Astrocyte (in vitro differentiated cells and primary cell): ENCODE measurements at regions not wholly inside any gene's neighbourhood (a gene's known extent, or its start where the extent isn't known, plus 50 kb on each side); places are given as distances from the start of the nearest gene placed in this dataset.

Experiments
- DNase-seq: peaks from one replicate; pipeline ENCODE4 v3.0.0-alpha.2; 2010; ENCODE audit warnings: low read depth
- FAIRE-seq: peaks from 2 replicates; lab custom pipeline; 2011; peaks lifted over from hg19 to GRCh38; lab: Jason Lieb, UNC
- H2AFZ ChIP-seq: 2 replicates; pipeline ENCODE4 v1.6.0; 2012; ENCODE audit warnings: low read depth, low read length, inconsistent platforms
- H3K27ac ChIP-seq: 2 replicates; pipeline ENCODE4 v1.5.1; 2011; ENCODE audit warnings: low read depth, low read length, inconsistent platforms
- H3K27me3 ChIP-seq: 2 replicates; pipeline ENCODE4 v1.6.0; 2011; ENCODE audit warnings: low read length, inconsistent platforms; ENCODE audit not compliant: insufficient read depth
- H3K36me3 ChIP-seq: 2 replicates; pipeline ENCODE4 v1.5.1; 2011; ENCODE audit warnings: low read length, inconsistent platforms; ENCODE audit not compliant: insufficient read depth
- H3K4me1 ChIP-seq: 2 replicates; pipeline ENCODE4 v1.5.1; 2011; ENCODE audit warnings: low read length, inconsistent platforms; ENCODE audit not compliant: insufficient read depth
- H3K4me2 ChIP-seq: 2 replicates; pipeline ENCODE4 v1.6.0; 2012; ENCODE audit warnings: low read length, inconsistent platforms
- H3K4me3 ChIP-seq: 2 replicates; pipeline ENCODE4 v1.5.1; 2011; ENCODE audit warnings: low read depth, mild to moderate bottlenecking, low read length, inconsistent platforms; ENCODE audit not compliant: insufficient read depth
- H3K79me2 ChIP-seq: 2 replicates; pipeline ENCODE4 v1.6.0; 2012; ENCODE audit warnings: mild to moderate bottlenecking, low read length, inconsistent platforms; ENCODE audit not compliant: insufficient read depth
- H3K9ac ChIP-seq: 2 replicates; pipeline ENCODE4 v1.6.0; 2012; ENCODE audit warnings: mild to moderate bottlenecking, low read length, inconsistent platforms
- H3K9me3 ChIP-seq: 2 replicates; pipeline ENCODE4 v1.5.1; 2012; ENCODE audit warnings: low read depth, mild to moderate bottlenecking, low read length, inconsistent platforms; ENCODE audit not compliant: insufficient read depth
- H4K20me1 ChIP-seq: 2 replicates; pipeline ENCODE4 v1.6.0; 2012; ENCODE audit warnings: low read length, inconsistent platforms; ENCODE audit not compliant: insufficient read depth
- H3K27ac Mint-ChIP-seq: one replicate; pipeline ENCODE4 v1.8.0; 2021; ENCODE audit warnings: mild to moderate bottlenecking, mixed read lengths; ENCODE audit not compliant: unreplicated experiment
- H3K27me3 Mint-ChIP-seq: one replicate; pipeline ENCODE4 v1.8.0; 2021; ENCODE audit warnings: low read depth, mixed read lengths; ENCODE audit not compliant: unreplicated experiment
- H3K36me3 Mint-ChIP-seq: one replicate; pipeline ENCODE4 v1.8.0; 2021; ENCODE audit warnings: low read depth, mixed read lengths; ENCODE audit not compliant: unreplicated experiment
- H3K4me1 Mint-ChIP-seq: one replicate; pipeline ENCODE4 v1.8.0; 2021; ENCODE audit warnings: low read depth, mixed read lengths; ENCODE audit not compliant: unreplicated experiment
- H3K4me3 Mint-ChIP-seq: one replicate; pipeline ENCODE4 v1.8.0; 2021; ENCODE audit warnings: mild to moderate bottlenecking, moderate library complexity, mixed read lengths; ENCODE audit not compliant: unreplicated experiment
- H3K9me3 Mint-ChIP-seq: one replicate; pipeline ENCODE4 v1.8.0; 2021; ENCODE audit warnings: mild to moderate bottlenecking, mixed read lengths; ENCODE audit not compliant: unreplicated experiment
- EZH2 ChIP-seq: IDR thresholded peaks from 2 replicates; pipeline ENCODE4 v1.6.1; 2012; ENCODE audit warnings: mild to moderate bottlenecking, low read length, inconsistent platforms; ENCODE audit not compliant: insufficient read depth
- TF ChIP-seq, protein P1 (sequence below): IDR thresholded peaks from 2 replicates; pipeline ENCODE4 v1.5.1; 2011; ENCODE audit warnings: low read depth, mild to moderate bottlenecking, inconsistent platforms, low read length, moderate library complexity; ENCODE audit not compliant: insufficient read depth

DNA sequence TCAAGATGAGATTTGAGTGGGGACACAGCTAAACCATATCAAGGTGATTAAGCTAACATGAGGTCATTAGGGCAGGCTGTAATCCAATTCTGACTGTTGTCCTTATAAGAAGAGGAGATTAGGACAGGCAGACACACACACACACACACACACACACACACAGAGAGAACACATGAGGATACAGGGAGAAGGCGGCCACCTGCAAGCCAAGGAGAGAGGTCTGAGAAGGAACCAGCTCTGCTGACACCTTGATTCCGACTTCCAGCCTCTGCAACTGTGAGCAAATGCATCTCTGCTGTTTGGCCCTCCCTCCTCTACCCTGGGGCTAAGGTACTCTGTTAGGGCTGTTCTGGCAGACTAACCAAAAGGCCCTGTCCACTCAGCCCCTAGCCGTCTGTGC is 112.5 kb upstream of the GSC start:
- Mint-ChIP-seq H3K4me1 (no peaks in the 10 kb centered on the region), H3K27ac (no peak overlapping the region), H3K36me3 (no peaks in the 10 kb centered on the region), H3K27me3 (peaks cover 34% of the 10 kb centered on the region), H3K4me3 (no peak overlapping the region), H3K9me3 (peaks cover 2% of the 10 kb centered on the region)
- Histone ChIP-seq H3K36me3 (no peaks in the 10 kb centered on the region), H3K4me3 (no peak overlapping the region), H3K9ac (no peak overlapping the region), H3K9me3 (no peaks in the 10 kb centered on the region), H3K4me2 (no peak overlapping the region), H3K27ac (no peak overlapping the region), H4K20me1 (no peaks in the 10 kb centered on the region), H3K27me3 (no peaks in the 10 kb centered on the region), H3K4me1 (no peaks in the 10 kb centered on the region), H2AFZ (no peak overlapping the region), H3K79me2 (no peaks in the 10 kb centered on the region)
- TF ChIP-seq, protein P1, sequence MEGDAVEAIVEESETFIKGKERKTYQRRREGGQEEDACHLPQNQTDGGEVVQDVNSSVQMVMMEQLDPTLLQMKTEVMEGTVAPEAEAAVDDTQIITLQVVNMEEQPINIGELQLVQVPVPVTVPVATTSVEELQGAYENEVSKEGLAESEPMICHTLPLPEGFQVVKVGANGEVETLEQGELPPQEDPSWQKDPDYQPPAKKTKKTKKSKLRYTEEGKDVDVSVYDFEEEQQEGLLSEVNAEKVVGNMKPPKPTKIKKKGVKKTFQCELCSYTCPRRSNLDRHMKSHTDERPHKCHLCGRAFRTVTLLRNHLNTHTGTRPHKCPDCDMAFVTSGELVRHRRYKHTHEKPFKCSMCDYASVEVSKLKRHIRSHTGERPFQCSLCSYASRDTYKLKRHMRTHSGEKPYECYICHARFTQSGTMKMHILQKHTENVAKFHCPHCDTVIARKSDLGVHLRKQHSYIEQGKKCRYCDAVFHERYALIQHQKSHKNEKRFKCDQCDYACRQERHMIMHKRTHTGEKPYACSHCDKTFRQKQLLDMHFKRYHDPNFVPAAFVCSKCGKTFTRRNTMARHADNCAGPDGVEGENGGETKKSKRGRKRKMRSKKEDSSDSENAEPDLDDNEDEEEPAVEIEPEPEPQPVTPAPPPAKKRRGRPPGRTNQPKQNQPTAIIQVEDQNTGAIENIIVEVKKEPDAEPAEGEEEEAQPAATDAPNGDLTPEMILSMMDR: no peak
- TF ChIP-seq EZH2: no peak
- DNase-seq (no peak), FAIRE-seq (no peak)

- Histone ChIP-seq H3K4me3 (no peak overlapping the region), H3K9ac (no peak overlapping the region), H3K27ac (no peak overlapping the region), H3K9me3 (no peaks in the 10 kb centered on the region), H2AFZ (no peak overlapping the region), H4K20me1 (no peaks in the 10 kb centered on the region), H3K36me3 (no peaks in the 10 kb centered on the region), H3K79me2 (no peaks in the 10 kb centered on the region), H3K27me3 (no peaks in the 10 kb centered on the region), H3K4me1 (no peaks in the 10 kb centered on the region), H3K4me2 (no peak overlapping the region)
- peaks cover 2% of the 10 kb centered on the region for H3K9me3 Mint-ChIP-seq
- FAIRE-seq: no peak
- no peak overlapping the region for H3K27ac Mint-ChIP-seq
- no peak overlapping the region for H3K4me3 Mint-ChIP-seq
- peaks cover 28% of the 10 kb centered on the region for H3K27me3 Mint-ChIP-seq
- H3K4me1 Mint-ChIP-seq: no peaks in the 10 kb centered on the region
- TF ChIP-seq EZH2: no peak
- TF ChIP-seq, protein P1: no peak
- DNase-seq: no peak
- no peaks in the 10 kb centered on the region for H3K36me3 Mint-ChIP-seq
Measured at GRCh38 chr14:94880876-94881275, 111.0 kb upstream of the GSC start.

DNA sequence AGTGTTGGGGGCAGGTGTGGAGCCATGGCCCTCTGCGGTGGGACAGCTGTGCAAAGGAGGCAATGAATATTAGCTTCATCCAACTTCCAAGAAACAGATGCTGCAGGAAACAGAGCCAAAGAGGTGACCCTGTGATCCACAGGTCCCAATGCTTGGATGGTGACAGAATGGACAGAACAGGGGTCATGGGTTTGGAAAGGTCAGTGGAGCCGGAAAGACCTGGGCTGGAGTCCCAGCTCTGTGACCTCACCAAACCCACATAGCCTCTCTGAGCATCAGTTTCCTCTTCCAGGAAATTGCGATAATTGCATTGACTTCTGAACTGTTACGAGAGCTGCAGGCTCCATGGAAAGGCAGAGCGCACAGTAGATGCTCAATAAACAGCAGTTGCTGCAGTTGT is 110.2 kb upstream of the GSC start:
- H3K36me3 ChIP-seq: no peaks in the 10 kb centered on the region
- H3K36me3 Mint-ChIP-seq: no peaks in the 10 kb centered on the region
- H3K27me3 ChIP-seq: no peaks in the 10 kb centered on the region
- H3K4me2 ChIP-seq: no peak overlapping the region
- no peak overlapping the region for H2AFZ ChIP-seq
- H3K27ac Mint-ChIP-seq: no peak overlapping the region
- peaks cover 28% of the 10 kb centered on the region for H3K27me3 Mint-ChIP-seq
- FAIRE-seq (no peak), DNase-seq (no peak)
- no peaks in the 10 kb centered on the region for H4K20me1 ChIP-seq
- H3K9me3 Mint-ChIP-seq: peaks cover 2% of the 10 kb centered on the region
- no peaks in the 10 kb centered on the region for H3K9me3 ChIP-seq
- no peak overlapping the region for H3K27ac ChIP-seq
- H3K4me1 ChIP-seq: no peaks in the 10 kb centered on the region
- no peak overlapping the region for H3K9ac ChIP-seq
- H3K4me3 Mint-ChIP-seq: no peak overlapping the region
- TF ChIP-seq, protein P1: no peak
- no peak for TF ChIP-seq EZH2
- H3K4me1 Mint-ChIP-seq: no peaks in the 10 kb centered on the region
- H3K79me2 ChIP-seq: no peaks in the 10 kb centered on the region
- H3K4me3 ChIP-seq: no peak overlapping the region
